ENCODE measurements at regions not wholly inside any gene's neighbourhood (a gene's known extent, or its start where the extent isn't known, plus 50 kb on each side); places are given as distances from the start of the nearest gene placed in this dataset.

GRCh38 chr12:75961878-75962277, 69.7 kb downstream of the PHLDA1 start:
- no peak for DNase-seq (ENCODE audit: low read depth)
- no peak overlapping the region for H3K4me3 ChIP-seq (ENCODE audit: low read depth, low read length)

GRCh38 chr12:75960954-75961661, 70.5 kb downstream of the PHLDA1 start:
- no peaks in the 10 kb centered on the region for H3K27me3 ChIP-seq (ENCODE audit: control insufficient read depth, insufficient read depth, low read length)
- no peak for TF ChIP-seq CTCF (IDR thresholded peaks at IDR 0.05; ENCODE audit: insufficient read depth, low read length, poor library complexity, severe bottlenecking)
- no peaks in the 10 kb centered on the region for H3K36me3 ChIP-seq (ENCODE audit: control insufficient read depth, insufficient read depth, low read length)
- H3K4me3 ChIP-seq (ENCODE audit: low read depth, low read length), result no peak overlapping the region
- no peak for DNase-seq (ENCODE audit: low read depth)

More at GRCh38 chr12:75961878-75962277, 69.7 kb downstream of the PHLDA1 start:
- no peak for TF ChIP-seq CTCF (IDR thresholded peaks at IDR 0.05; ENCODE audit: insufficient read depth, low read length, poor library complexity, severe bottlenecking)
- no peaks in the 10 kb centered on the region for H3K36me3 ChIP-seq (ENCODE audit: control insufficient read depth, insufficient read depth, low read length)
- H3K27me3 ChIP-seq (ENCODE audit: control insufficient read depth, insufficient read depth, low read length), result no peaks in the 10 kb centered on the region

- TF ChIP-seq CTCF (IDR thresholded peaks at IDR 0.05; ENCODE audit: insufficient read depth, low read length, poor library complexity, severe bottlenecking), result no peak
- no peak overlapping the region for H3K4me3 ChIP-seq (ENCODE audit: low read depth, low read length)
- no peak for DNase-seq (ENCODE audit: low read depth)
- H3K36me3 ChIP-seq (ENCODE audit: control insufficient read depth, insufficient read depth, low read length), result no peaks in the 10 kb centered on the region
- H3K27me3 ChIP-seq (ENCODE audit: control insufficient read depth, insufficient read depth, low read length), result no peaks in the 10 kb centered on the region
Measured at GRCh38 chr12:75960086-75960910, 71.3 kb downstream of the PHLDA1 start.

DNA sequence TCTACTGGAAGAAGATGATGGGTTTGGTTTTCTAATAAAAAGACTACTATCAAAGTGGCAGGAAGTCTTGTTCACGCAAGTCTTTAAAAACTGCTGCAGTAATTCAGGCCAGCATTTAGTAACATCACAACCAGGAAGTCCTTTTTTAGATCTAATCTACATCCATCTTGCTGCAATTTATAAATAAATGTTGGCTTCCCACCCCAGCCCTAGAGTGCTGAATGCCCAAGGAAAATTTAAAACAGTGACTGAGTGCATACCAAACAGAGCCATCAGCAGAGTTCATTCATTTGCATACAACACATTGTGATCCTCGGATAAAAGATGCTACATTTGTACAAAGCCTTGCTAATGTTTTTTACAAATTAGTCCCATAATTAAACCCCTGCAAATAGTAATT, 72.1 kb downstream of the PHLDA1 start:
- no peak for TF ChIP-seq CTCF (IDR thresholded peaks at IDR 0.05; ENCODE audit: insufficient read depth, low read length, poor library complexity, severe bottlenecking)
- Histone ChIP-seq H3K4me3 (ENCODE audit: low read depth, low read length) (no peak overlapping the region), H3K36me3 (ENCODE audit: control insufficient read depth, insufficient read depth, low read length) (no peaks in the 10 kb centered on the region), H3K27me3 (ENCODE audit: control insufficient read depth, insufficient read depth, low read length) (no peaks in the 10 kb centered on the region)
- DNase-seq (ENCODE audit: low read depth), result no peak

GRCh38 chr12:75959060-75959459, 72.5 kb downstream of the PHLDA1 start:
- DNase-seq (ENCODE audit: low read depth), result no peak
- no peak for TF ChIP-seq CTCF (IDR thresholded peaks at IDR 0.05; ENCODE audit: insufficient read depth, low read length, poor library complexity, severe bottlenecking)
- Histone ChIP-seq H3K4me3 (ENCODE audit: low read depth, low read length) (no peak overlapping the region), H3K36me3 (ENCODE audit: control insufficient read depth, insufficient read depth, low read length) (no peaks in the 10 kb centered on the region), H3K27me3 (ENCODE audit: control insufficient read depth, insufficient read depth, low read length) (no peaks in the 10 kb centered on the region)

All from kidney epithelial cell (primary cell).